ENCODE measurements at regions not wholly inside any gene's neighbourhood (a gene's known extent, or its start where the extent isn't known, plus 50 kb on each side); places are given as distances from the start of the nearest gene placed in this dataset.

- DNase-seq (ENCODE audit: extremely low spot score), result no peak
- POLR2A ChIA-PET, result no interaction called here
- TF ChIP-seq CTCF (IDR thresholded peaks at IDR 0.05; ENCODE audit: control extremely low read depth, extremely low read depth, low read depth, missing control alignments), result no peak
- CTCF ChIA-PET, result no interaction called here
Measured at GRCh38 chr5:109917154-109917546, 227.4 kb downstream of the MAN2A1 start.

GRCh38 chr5:109917966-109918365 lies 228.2 kb downstream of the MAN2A1 start:
- TF ChIP-seq CTCF (IDR thresholded peaks at IDR 0.05; ENCODE audit: control extremely low read depth, extremely low read depth, low read depth, missing control alignments), result no peak
- ChIA-PET CTCF (interaction anchor here (1.3 kb wide), 1 partner anchor 36 kb away, joined by 3 read pairs; no protein-coding TSS in a partner anchor), POLR2A (no interaction called here)
- no peak for DNase-seq (ENCODE audit: extremely low spot score)

GRCh38 chr5:109920736-109921135 lies 231.0 kb downstream of the MAN2A1 start:
- POLR2A ChIA-PET, result no interaction called here
- CTCF ChIA-PET, result interaction anchor here (1.1 to 1.4 kb wide), 2 partner anchors 12 to 39 kb away, joined by 3 read pairs; no protein-coding TSS in a partner anchor
- TF ChIP-seq CTCF (IDR thresholded peaks at IDR 0.05; ENCODE audit: control extremely low read depth, extremely low read depth, low read depth, missing control alignments), result no peak
- DNase-seq (ENCODE audit: extremely low spot score), result no peak

GRCh38 chr5:109921735-109922380 lies 232.1 kb downstream of the MAN2A1 start:
- no peak for DNase-seq (ENCODE audit: extremely low spot score)
- no peak for TF ChIP-seq CTCF (IDR thresholded peaks at IDR 0.05; ENCODE audit: control extremely low read depth, extremely low read depth, low read depth, missing control alignments)
- ChIA-PET POLR2A (no interaction called here), CTCF (interaction anchor here (1.4 kb wide), 1 partner anchor 38 kb away, joined by 3 read pairs; no protein-coding TSS in a partner anchor)

GRCh38 chr5:109922381-109922995 lies 232.8 kb downstream of the MAN2A1 start:
- CTCF ChIA-PET, result no interaction called here

GRCh38 chr5:109923205-109923604 lies 233.5 kb downstream of the MAN2A1 start:
- CTCF ChIA-PET, result no interaction called here
- POLR2A ChIA-PET, result no interaction called here
- DNase-seq (ENCODE audit: extremely low spot score), result no peak
- TF ChIP-seq CTCF (IDR thresholded peaks at IDR 0.05; ENCODE audit: control extremely low read depth, extremely low read depth, low read depth, missing control alignments), result no peak

More at GRCh38 chr5:109922381-109922995, 232.8 kb downstream of the MAN2A1 start:
- DNase-seq (ENCODE audit: extremely low spot score), result no peak
- no peak for TF ChIP-seq CTCF (IDR thresholded peaks at IDR 0.05; ENCODE audit: control extremely low read depth, extremely low read depth, low read depth, missing control alignments)
- POLR2A ChIA-PET, result no interaction called here

Measured in GM10248 (cell line).